Bone marrow (tissue), 2 donors: ENCODE measurements at regions not wholly inside any gene's neighbourhood (a gene's known extent, or its start where the extent isn't known, plus 50 kb on each side); places are given as distances from the start of the nearest gene placed in this dataset.
"Not testable (repeated sequence)": the region's sequence is repeated elsewhere in the genome, so short reads cannot be mapped to it uniquely, and the experiment has no call there.

Experiments
- DNase-seq, 2 donors: peaks; one replicate each; lab custom pipeline; 2025; lab: John Stamatoyannopoulos, UW

DNA sequence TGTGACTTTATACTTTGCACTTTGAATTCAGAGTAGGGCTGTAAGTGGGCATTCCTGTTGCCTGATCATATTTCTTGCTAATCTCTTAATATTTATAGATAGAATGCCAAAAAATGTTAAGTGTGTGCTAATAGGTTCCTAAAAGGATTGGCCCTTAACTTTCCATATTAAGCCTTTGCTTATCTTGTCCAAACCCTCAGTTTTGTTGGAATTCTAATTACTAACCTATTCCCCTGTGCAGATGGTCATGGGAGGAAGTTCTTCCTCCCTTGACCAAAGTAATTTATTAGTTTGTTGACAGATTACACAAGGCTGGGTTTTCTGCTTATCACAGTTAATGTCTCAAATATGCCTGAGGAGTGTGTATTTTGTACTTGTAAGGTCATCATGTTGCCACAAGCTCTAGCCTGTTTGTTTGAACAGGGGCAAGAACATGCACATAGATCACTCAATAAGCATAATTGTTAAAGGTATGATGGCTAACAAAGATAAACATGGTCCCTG lies 541.1 kb upstream of the SPRY2 start:
- DNase-seq = no peak

DNA sequence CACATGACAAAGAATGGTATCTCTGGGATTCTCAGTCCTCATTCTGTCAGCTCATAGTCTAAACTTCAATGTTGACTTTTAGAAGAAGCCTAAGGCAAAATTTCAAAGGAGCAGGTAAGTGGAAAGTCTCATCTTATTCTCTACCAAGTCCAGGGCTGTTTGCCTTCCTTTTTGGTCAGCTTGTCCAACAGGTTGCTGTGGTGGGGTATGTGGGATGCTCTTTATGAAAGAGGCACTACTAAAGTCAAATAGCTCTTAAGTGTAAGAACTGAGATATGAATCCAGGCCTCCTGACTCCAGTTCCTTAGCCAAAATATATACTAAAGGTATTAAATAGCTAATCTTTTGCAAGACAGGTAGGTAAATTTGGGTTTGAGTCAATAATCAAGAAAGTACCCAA lies 540.6 kb upstream of the SPRY2 start:
- no peak for DNase-seq

DNA sequence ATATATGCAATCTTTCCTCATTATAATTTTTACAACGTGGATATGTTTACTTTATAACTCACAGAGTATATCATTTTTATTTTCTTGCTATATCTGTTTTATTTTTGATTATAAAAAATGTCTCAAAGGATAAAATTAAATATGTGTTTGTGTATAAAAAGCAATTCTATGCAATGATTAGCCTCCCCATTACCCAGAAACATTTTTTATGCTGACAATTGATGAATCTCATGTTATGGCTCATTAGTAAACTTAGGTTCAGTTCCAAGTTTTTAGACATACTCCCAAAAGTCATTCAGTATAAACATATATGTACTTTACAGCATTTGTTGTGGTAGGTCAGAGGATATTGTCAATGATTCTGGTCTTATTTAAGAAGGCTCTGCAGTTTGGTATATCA lies 540.1 kb upstream of the SPRY2 start:
- no peak for DNase-seq

DNA sequence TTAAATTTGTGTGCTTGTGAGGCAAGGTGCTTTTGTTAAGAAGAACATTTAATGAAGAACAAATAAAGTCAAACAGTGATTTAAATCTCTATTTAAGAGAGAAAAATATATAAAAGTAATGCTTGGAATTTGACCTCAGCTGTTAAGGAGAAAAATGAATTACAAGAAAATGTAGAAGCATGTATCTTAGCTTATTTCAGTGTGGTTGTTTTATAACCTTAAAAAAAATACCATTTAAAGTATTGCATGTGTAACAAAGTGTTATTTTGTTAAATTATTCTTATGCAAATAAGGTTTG lies 537.0 kb upstream of the SPRY2 start:
- no peak for DNase-seq

DNA sequence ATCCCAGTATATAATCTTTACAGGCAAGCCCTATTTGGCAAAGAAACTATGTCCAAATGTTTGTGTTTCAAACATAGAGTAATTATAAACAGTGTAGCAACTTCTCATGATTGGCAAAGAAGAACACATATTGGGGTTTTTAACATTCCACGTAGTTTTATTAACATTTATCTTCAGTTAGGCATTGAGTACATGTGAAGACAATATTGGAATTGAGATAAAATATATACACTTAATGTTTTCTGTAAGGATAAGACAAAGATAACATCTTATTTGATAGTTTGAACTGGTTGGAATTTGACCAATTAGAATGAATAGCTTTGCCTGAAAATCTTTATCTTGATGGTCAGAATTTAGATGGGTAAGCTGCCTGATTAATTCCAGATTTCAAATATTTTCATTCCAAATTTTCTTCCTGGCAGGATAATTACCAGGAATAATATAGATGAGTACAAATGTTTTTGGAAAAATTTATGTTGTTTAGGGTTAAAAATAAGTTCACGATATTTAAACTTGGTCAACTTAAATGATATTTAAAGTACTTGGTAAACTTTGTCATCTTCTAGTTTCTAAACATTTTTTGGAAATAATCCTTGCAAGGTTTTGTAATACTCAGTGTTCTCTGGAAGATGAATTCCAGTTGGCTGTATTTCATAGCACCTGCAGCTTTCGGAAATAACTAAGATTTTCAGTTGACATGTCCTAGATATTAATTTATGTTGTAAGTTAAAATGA lies 536.5 kb upstream of the SPRY2 start:
- DNase-seq = no peak

DNA sequence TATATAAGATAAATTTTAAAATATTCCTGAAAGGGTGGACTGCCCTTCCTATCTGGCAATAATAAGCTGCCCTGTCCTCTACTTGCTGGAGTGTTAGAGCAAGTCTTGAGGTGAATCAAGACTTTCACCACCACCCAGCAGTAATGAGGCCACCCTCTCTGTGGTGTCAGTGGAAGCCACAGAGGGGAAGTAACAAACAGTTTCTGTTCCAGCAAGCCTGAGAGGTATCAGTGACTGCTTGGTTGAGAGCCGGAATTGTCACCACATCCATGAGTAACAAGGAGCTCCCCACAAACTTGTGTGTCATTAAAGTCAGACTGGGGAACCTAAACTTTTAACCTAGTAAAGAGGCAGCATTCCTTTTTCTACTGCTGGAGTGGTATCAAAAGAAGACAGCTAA lies 532.7 kb upstream of the SPRY2 start:
- peak in 1 of 2 donors; percentile 4 for DNase-seq

DNA sequence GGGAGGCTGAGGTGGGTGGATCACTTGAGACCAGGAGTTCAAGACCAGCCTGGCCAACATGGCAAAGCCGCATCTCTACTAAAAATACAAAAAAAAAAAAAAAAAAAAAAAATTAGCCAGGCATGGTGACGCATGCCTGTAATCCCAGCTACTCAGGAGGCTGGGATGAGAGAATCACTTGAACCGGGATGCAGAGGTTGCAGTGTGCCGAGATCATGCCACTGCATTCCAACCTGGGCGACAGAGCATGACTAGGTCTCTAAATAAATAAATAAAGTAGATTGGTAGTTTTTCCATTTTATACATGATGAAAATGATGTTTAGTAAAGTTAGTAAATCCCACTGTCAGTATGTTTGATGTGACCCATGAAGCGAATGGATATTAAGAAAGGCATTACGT lies 531.0 kb upstream of the SPRY2 start:
- DNase-seq = not testable (repeated sequence)

DNA sequence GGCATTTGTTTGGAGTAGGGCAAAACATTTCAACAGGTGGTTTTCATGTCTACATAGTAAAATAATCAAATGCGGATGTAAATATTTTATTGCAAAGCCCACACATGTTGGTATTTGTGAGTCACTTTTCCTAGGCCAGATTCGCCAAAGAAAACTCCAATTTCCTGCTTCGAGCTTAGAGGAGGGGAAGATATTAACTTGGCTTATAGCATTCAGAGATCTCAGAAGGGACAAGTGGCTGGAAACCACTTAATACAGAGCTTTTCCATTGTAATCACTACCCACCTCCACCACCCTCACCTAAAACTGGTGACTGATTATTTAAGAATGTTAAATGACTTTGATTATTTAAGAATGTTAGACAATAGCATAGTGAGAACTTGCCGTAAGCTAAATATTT lies 530.6 kb upstream of the SPRY2 start:
- DNase-seq = no peak

DNA sequence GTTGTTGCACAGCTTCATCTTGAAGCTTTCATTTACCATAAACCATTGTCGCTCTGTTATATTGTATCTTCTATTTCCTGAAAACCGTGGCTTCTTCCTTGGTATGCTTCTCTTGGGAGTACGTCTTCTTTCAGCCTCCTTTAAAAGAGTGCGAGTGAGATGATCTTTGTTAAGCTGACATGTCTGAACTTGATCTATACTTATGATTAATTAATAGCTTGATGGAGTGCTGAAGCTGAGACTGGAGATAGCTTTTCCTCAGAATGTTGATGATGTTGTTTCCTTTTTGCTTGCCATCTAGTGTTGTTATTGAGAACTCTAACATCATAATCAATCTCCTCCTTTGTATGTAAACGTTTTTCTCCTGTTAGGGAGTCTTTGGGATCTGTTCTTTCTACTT lies 529.3 kb upstream of the SPRY2 start:
- no peak for DNase-seq

DNA sequence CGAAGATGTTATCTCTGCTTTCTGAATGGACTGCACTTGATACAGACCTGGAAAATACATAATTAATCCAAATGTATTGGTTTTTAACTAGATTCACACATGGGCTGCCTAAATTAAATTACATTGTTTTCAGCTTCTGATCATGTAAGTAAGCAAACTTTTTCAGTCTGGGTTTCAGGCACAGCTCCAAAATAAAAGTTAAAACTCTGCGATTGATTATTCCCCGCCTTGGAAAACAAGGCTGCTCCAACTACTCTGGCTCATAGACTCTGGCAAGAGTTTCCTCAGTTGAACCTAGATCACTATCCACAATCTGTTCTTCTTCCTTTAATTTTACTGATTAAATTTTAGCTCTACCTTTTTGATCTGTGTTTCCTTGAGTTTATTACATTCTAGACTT lies 526.0 kb upstream of the SPRY2 start:
- DNase-seq = no peak

DNA sequence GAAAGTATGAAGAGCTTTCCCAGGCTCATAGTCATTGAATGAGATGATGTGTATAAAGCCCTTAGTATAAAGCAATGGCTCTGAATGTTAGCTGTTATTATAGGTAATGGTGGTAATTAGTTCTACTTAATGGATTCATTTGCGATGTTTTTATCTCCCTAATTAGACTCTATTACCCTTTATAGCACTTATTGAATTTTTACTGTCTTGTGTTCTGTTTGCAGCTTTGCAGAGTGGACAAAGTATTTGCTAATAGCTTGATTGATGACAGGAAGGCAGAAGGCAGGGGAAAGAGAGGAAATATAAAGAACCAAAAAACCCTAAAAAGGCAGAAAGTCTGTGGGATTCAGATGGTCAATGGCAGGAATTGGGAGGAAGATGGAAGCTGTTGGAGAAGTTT lies 524.4 kb upstream of the SPRY2 start:
- no peak for DNase-seq

DNA sequence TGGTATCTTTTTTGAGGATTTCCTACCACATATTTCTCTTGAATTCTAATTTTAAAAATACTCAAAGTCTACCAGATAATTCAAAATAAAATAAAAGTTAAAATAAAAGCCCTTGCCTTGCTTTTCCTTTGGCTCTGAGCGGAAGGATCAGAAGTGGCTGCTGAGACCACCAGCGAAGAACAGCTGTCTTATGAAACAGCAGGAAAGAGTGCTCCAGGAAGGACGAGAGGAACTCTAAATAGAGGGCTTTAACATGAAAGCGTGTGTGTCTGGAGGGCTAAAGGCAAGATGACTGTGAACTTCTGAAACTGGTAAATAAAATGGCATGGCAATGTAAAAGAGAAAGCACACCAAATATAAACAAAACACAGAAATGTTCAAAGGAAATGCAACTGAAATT lies 521.5 kb upstream of the SPRY2 start:
- DNase-seq = no peak

DNA sequence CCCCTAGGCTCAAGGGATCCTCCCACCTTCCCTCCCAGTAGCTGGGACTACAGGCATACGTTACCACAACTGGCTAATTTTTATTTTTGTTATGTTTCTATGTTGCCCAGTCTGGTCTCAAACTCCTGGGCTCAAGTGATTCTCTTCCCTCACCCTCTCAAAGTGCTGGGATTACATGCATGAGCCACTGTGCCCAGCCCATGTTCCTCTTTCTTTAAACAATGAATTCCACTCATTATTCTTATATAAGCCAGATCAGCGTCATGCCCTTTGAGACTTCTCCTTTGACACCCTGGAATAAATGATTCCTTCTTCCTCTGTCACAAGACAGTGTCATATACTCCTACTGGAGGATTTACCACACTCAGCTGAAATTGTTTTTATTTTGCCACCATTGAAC lies 519.9 kb upstream of the SPRY2 start:
- DNase-seq = no peak

DNA sequence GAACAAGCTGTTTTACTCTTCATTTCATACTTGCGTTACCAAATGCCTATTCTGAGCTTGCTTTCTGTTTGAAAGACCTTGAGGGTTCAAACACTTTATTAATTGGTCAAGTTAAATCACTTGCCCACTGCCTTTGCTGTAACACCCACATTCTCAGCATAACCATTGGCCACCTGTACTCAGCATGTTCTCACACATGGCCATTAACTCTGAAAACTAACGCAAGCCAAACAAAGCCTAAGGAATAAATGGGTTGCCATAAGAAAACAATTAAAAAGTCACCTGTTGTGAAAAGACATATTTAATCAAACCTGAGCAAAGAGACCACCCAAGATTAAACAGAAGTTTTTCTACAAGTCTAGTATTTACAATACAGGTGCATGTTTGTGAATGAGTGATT lies 517.2 kb upstream of the SPRY2 start:
- no peak for DNase-seq

DNA sequence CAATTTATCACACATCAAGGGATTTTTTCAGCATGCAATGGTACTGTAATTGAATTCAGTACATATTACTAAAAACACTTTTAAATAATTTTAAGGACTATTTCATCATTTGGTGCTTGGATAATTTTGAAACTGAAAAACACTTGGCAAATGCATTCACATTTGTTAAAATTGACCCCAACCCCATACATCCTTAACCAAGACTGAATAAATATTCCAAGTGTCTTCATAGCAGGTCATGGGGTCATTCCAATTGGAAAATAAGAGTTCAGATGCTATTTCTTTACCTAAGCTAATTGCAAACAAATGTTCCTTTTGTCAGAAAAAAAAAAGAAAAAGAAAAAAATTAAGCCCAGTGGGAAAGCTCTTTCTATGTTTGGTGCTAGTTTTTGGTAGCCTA lies 516.4 kb upstream of the SPRY2 start:
- DNase-seq = no peak

DNA sequence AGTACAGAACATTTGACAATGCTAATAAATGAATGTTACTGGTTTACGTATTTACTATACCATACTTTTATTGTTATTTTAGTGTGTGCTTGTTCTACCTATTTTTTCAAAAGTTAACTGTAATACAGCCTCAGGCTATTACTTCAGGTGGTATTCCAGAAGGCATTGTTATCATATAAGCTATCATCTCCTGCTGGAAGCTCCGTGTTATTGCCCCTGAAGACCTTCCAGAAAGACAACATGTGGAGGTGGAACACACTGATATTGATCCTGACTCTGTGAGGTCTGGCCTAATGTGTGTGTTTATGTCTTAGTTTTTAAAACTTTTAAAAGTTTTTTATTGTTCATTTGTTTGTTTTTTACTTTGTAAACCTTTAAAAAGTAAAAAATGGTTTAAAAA lies 509.8 kb upstream of the SPRY2 start:
- no peak for DNase-seq

DNA sequence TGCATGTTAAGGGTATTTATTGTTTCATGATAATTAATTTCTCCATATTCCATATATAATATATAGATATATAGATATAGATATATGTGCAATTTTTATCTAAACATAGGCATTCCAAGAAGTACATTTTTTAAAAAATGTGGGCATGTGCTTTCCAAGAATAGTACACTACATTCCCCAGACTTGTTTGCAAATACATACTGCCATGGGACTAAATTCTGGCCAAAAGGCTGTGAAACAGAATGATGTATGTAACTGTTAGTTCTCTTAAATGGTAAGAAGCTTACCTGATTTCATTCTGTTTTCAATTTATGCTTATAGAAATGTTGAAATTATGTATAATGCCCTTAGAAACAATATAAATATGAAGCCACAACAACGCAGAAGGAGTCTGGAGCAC lies 503.2 kb upstream of the SPRY2 start:
- DNase-seq = no peak

DNA sequence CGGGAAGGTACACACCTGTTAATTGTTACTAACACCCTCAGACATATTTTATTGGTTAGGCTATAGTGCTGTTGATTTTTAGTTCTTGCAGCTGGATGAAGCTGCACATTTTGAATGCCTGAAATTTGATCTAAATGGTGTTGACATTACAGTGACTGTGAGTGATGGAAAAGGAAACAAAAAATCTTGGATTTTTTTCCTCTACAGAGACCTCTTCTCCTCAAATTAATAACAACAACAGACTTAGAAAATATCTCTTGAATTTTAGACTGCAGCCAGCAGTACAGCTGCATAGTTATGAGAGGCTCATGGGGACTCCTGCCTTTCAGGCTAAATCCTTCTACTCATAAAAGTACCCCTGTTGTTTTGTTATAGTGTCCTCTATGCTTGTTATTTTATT lies 500.5 kb upstream of the SPRY2 start:
- DNase-seq = no peak

DNA sequence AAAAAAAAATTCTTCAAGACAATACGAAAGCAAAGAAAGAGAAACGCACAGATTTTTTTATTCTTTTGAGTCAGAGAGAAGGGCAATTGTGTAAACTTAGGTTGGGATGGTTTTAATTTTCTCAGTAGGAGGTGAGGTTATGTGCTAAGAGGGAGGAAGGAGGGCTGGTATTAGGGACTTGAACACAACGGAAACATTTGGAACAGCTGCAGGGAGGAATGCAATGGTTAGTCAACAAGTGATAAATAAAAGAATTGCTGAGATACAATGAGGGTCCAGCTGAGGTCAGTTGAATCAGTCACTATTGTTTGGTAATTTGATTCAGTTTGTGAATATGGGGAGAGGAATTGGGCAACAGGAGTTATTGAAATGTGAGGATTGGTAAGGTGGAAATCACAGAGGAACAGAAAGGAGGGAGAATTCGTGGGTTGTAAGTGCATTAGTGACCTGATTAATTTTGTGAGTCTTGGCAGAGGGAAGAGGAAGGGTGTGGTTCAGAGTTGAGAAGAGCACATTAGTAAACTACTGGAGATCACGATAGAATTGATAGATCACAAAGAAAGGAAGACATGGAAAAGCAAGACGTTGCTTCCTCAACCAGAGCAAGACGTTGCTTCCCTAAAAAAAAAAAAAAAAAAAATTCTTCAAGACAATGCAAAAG lies 499.5 kb upstream of the SPRY2 start:
- DNase-seq = no peak

DNA sequence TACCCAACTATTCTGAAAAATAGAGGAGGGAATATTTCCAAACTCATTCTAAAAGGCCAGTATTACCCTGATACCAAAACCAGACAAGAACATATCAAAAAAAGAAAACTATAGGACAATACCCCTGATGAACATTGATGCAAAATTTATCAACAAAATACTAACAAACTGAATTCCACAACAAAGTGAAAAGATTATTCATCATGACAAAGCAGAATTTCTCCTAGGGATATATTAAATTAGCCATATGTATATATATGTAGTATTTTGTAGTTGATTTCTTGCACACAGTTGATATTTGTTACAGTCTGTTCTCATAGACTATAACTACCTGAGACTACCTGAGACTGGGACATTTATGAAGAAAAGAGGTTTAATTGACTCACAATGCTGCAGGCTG lies 495.0 kb upstream of the SPRY2 start:
- DNase-seq = no peak

DNA sequence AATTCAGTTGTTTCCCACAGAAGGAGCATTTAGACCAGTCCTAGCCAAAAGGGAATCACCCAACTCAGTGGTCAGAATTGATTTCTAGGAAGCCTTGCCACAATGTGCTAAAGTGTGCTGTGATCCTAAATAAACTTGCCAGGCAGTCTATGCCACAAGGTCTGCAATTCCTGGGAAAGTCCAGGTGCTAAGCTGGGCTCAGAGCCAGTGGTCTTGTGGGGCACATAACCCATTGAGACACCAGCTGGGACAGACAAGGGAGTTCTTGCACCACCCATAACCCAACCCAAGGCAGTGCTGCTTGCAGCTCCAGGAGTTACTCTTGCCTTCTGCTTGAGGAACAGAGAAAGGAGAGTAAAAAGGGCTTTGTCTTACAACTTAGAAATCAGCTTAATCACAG lies 489.5 kb upstream of the SPRY2 start:
- DNase-seq = no peak

DNA sequence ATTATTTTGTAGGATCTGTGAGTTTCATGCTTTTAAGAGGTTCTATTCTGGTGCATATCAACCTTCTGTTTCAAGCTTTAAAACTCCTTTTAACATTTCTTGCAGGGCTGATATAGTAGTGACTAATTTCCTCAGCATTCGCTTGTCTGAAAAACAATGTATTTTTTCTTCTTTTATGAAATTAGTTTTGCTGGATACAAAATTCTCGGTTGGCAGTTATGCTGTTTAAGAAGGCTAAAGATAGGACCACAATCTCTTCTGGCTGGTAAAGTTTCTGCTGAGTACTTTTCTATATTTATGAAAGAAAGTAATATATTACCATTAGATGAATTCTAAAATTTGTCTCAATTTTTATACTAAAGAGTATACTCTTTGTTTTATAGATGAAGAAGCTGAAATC lies 487.8 kb upstream of the SPRY2 start:
- DNase-seq = no peak

DNA sequence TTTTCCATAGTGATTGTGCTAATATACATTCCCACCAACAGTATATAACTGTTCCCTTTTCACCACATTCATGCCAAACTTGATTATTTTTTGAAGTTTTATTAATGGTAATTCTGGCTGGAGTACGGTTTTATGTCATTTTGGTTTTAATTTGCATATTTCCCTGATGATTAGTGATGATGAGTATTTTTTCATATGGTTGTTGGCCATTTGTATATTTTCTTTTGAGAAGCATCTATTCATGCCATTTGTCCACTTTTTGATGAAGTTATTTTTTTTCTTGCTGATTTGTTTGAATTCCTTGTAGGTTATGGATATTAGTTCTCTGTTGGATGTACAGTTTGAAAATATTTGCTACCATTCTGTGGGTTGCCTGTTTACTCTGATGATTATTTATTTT lies 484.4 kb upstream of the SPRY2 start:
- DNase-seq = no peak

DNA sequence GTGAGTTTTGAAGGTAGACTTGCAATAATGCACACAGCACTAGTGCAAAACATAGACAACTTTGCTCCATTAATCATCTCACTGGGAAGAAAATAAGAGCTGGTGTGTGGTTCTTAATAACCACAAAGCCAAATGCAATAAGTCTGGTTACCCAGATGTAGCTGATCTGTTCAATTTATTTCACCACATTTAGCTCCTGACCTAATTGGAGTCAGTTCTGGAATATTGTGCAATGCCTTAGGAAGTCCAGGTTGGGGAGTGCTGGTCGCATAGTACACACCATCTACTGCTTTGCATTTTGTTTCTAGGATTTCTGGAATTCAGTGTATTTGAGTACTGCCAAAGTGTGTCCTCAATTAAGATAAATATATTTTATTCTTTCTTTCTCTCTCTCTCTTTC lies 483.3 kb upstream of the SPRY2 start:
- no peak for DNase-seq
